A673 (cell line): ENCODE measurements at regions not wholly inside any gene's neighbourhood (a gene's known extent, or its start where the extent isn't known, plus 50 kb on each side); places are given as distances from the start of the nearest gene placed in this dataset.

ENCODE experiments used
- BruUV-seq: library from RNA; stranded (reverse); fragments of 400-500 nt; replicated peaks from 2 replicates; lab custom pipeline; 2021; lab: Mats Ljungman, UMichigan
- CTCF ChIA-PET: fragments of 300-600 bp; sonication (Branson Sonifier 250); formaldehyde crosslinking; loops from one replicate; lab custom pipeline; 2022; ENCODE audit warnings: antibody characterized with exemption; lab: Charles Lee
- POLR2A ChIA-PET: fragments of 300-600 bp; sonication (Branson Sonifier 250); formaldehyde crosslinking; loops from one replicate; lab custom pipeline; 2022; ENCODE audit warnings: antibody characterized with exemption; ENCODE audit not compliant: low non-redundant PET; lab: Charles Lee
- DNase-seq: peaks from one replicate; pipeline ENCODE4 v3.0.0-alpha.2; 2015; ENCODE audit warnings: low spot score
- H3K27ac ChIP-seq: fragments of 200-600 bp; sonication (generic); 2 replicates; pipeline ENCODE4 v1.5.1; 2016; ENCODE audit warnings: mixed run types, low read depth, mild to moderate bottlenecking, mixed read lengths, antibody characterized with exemption, low read length; ENCODE audit not compliant: poor library complexity, severe bottlenecking
- H3K27me3 ChIP-seq: fragments of 200-600 bp; sonication (generic); replicated peaks from 2 replicates; pipeline ENCODE4 v1.6.1; 2017; ENCODE audit warnings: mixed run types, low read depth, mild to moderate bottlenecking, mixed read lengths, antibody characterized with exemption, low read length; ENCODE audit not compliant: insufficient read depth, poor library complexity
- H3K36me3 ChIP-seq: fragments of 200-600 bp; sonication (generic); 2 replicates; pipeline ENCODE4 v1.6.1; 2016; ENCODE audit warnings: mixed run types, mild to moderate bottlenecking, mixed read lengths, antibody characterized with exemption, low read length; ENCODE audit not compliant: insufficient read depth, poor library complexity, severe bottlenecking
- H3K4me1 ChIP-seq: fragments of 200-600 bp; sonication (generic); 2 replicates; pipeline ENCODE4 v1.6.1; 2017; ENCODE audit warnings: mixed run types, mild to moderate bottlenecking, mixed read lengths, antibody characterized with exemption, low read length; ENCODE audit not compliant: insufficient read depth, poor library complexity, severe bottlenecking
- H3K4me3 ChIP-seq: fragments of 200-600 bp; sonication (generic); 2 replicates; pipeline ENCODE4 v1.5.1; 2016; ENCODE audit warnings: low read depth, mixed run types, mild to moderate bottlenecking, mixed read lengths, low read length; ENCODE audit not compliant: poor library complexity, severe bottlenecking
- H3K9me3 ChIP-seq: fragments of 200-600 bp; sonication (generic); 2 replicates; pipeline ENCODE4 v1.6.1; 2016; ENCODE audit warnings: mixed run types, low read depth, mild to moderate bottlenecking, mixed read lengths, antibody characterized with exemption, low read length; ENCODE audit not compliant: poor library complexity, severe bottlenecking
- EZH2 ChIP-seq: fragments of 200-600 bp; sonication (generic); IDR thresholded peaks from 2 replicates; pipeline ENCODE4 v1.6.1; 2017; ENCODE audit warnings: borderline replicate concordance, low read depth, mild to moderate bottlenecking, mixed read lengths, antibody characterized with exemption, low read length; ENCODE audit not compliant: poor library complexity, severe bottlenecking
- intact Hi-C: fragments of 100-400 bp; cut with micrococcal nuclease; formaldehyde crosslinking; loops from one replicate; pipeline ENCODE4 v1.10.0; 2022; ENCODE audit not compliant: unreplicated experiment
- TF ChIP-seq, protein P1 (sequence below): fragments of 300-800, 200-600 bp; sonication (generic); conservative IDR thresholded peaks from 2 replicates; pipeline ENCODE4 v1.5.1; 2017; ENCODE audit warnings: low read depth, mild to moderate bottlenecking, antibody characterized with exemption, low read length, moderate library complexity, mixed read lengths

DNA sequence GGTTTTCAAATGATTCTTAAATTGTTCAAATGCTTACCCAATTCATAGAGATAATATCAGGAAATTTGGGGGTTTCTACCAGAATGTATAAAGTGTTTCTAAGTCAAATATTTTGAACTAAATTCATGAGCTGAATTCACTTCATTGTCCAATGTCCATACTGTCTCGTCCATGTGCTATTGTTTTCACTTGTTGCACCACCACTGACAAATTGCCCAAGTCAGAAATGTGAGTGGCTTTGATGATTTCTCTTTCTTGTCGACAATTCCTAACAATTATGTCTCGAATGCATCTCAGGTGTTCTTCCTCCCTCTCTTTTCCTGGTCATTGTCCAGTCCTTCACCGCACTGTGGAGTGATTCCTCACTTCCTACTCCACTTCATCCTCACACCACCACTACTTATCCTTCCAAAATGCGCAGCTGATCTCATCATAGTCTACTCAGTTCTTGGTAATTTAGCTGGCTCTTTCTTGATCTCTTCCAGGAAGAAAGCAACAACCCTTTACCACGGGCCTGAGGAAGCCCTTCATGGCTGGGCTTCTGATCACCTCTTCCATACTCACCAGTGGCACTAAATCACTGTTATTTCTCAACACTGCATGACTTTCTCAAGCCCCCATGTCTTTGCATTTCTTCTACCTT lies 161.1 kb downstream of the FOXA2 start:
- BruUV-seq: no TSS peak
- H3K36me3 ChIP-seq: no peaks in the 10 kb centered on the region
- intact Hi-C loops: no loop called here
- H3K9me3 ChIP-seq: no peaks in the 10 kb centered on the region
- ChIA-PET POLR2A (no interaction called here), CTCF (no interaction called here)
- no peak for DNase-seq
- no peak for TF ChIP-seq EZH2
- TF ChIP-seq, protein P1, sequence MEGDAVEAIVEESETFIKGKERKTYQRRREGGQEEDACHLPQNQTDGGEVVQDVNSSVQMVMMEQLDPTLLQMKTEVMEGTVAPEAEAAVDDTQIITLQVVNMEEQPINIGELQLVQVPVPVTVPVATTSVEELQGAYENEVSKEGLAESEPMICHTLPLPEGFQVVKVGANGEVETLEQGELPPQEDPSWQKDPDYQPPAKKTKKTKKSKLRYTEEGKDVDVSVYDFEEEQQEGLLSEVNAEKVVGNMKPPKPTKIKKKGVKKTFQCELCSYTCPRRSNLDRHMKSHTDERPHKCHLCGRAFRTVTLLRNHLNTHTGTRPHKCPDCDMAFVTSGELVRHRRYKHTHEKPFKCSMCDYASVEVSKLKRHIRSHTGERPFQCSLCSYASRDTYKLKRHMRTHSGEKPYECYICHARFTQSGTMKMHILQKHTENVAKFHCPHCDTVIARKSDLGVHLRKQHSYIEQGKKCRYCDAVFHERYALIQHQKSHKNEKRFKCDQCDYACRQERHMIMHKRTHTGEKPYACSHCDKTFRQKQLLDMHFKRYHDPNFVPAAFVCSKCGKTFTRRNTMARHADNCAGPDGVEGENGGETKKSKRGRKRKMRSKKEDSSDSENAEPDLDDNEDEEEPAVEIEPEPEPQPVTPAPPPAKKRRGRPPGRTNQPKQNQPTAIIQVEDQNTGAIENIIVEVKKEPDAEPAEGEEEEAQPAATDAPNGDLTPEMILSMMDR: no peak
- H3K4me1 ChIP-seq: no peaks in the 10 kb centered on the region
- no peak overlapping the region for H3K4me3 ChIP-seq
- no peak overlapping the region for H3K27ac ChIP-seq
- no peaks in the 10 kb centered on the region for H3K27me3 ChIP-seq

DNA sequence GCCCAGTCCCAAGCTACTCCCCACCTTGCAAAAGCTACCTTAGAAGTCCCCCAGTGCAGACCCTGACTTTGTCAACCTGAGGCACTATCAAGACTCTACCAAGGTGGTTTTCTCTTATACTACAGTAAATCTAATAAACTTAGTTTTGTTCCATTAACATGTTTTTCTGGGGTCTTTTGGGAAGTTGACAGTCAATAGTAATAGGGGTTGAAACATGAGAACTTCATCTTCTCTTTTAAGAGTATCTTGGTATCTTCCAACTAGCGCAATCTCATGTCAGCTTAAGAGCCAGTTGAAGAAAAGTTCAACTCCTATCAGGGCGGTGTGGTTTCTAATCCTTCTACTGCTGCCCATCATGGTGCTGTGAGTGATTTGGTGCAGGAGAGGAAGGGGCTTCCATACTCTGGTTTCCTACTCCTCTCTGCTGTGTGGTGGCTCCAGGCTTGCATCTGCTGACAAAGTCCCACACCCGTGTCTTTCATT lies 164.2 kb downstream of the FOXA2 start:
- no peak for TF ChIP-seq EZH2
- TF ChIP-seq, protein P1: no peak
- ChIA-PET CTCF (no interaction called here), POLR2A (no interaction called here)
- Histone ChIP-seq H3K27me3 (no peaks in the 10 kb centered on the region), H3K4me1 (no peaks in the 10 kb centered on the region), H3K4me3 (no peak overlapping the region), H3K9me3 (no peaks in the 10 kb centered on the region), H3K27ac (no peak overlapping the region), H3K36me3 (no peaks in the 10 kb centered on the region)
- DNase-seq: no peak
- no TSS peak for BruUV-seq
- intact Hi-C loops: no loop called here

DNA sequence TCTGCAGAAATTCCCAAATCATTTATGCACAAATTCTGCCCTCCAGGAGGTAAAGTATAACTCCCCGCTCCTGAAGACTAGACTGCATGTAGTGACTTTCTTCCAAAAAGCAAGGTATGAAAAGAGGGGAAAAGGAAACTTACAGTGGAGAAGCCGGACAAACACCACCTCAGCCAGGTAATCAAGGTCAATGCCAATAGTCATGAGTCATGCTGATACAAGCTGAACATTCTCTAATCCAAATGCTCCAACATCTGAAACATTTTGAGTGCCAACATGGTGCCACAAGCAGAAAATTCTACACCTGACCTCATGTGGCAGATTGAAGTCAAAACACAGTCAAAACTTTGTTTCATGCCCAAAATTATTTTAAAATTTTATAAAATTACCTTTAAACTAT lies 165.6 kb downstream of the FOXA2 start:
- H3K27me3 ChIP-seq: no peaks in the 10 kb centered on the region
- BruUV-seq: no TSS peak
- ChIA-PET POLR2A (no interaction called here), CTCF (no interaction called here)
- no peak overlapping the region for H3K4me3 ChIP-seq
- H3K36me3 ChIP-seq: no peaks in the 10 kb centered on the region
- intact Hi-C loops: no loop called here
- TF ChIP-seq EZH2: no peak
- TF ChIP-seq, protein P1: no peak
- no peak overlapping the region for H3K27ac ChIP-seq
- DNase-seq: no peak
- H3K9me3 ChIP-seq: no peaks in the 10 kb centered on the region
- H3K4me1 ChIP-seq: no peaks in the 10 kb centered on the region
